Cardiac septum (tissue), 1 donor: ENCODE measurements at regions not wholly inside any gene's neighbourhood (a gene's known extent, or its start where the extent isn't known, plus 50 kb on each side); places are given as distances from the start of the nearest gene placed in this dataset.
"Not testable (repeated sequence)": the region's sequence is repeated elsewhere in the genome, so short reads cannot be mapped to it uniquely, and the experiment has no call there.

Experiments
- DNase-seq: peaks from one replicate; pipeline ENCODE4 v3.0.0-alpha.2; 2020; ENCODE audit warnings: low spot score
- intact Hi-C: fragments of 100-400 bp; cut with DNase I; formaldehyde crosslinking; loops from one replicate; pipeline ENCODE4 v1.14.0; 2022
- donor health status: DM: no; HTN: no; CAD: no.

DNA sequence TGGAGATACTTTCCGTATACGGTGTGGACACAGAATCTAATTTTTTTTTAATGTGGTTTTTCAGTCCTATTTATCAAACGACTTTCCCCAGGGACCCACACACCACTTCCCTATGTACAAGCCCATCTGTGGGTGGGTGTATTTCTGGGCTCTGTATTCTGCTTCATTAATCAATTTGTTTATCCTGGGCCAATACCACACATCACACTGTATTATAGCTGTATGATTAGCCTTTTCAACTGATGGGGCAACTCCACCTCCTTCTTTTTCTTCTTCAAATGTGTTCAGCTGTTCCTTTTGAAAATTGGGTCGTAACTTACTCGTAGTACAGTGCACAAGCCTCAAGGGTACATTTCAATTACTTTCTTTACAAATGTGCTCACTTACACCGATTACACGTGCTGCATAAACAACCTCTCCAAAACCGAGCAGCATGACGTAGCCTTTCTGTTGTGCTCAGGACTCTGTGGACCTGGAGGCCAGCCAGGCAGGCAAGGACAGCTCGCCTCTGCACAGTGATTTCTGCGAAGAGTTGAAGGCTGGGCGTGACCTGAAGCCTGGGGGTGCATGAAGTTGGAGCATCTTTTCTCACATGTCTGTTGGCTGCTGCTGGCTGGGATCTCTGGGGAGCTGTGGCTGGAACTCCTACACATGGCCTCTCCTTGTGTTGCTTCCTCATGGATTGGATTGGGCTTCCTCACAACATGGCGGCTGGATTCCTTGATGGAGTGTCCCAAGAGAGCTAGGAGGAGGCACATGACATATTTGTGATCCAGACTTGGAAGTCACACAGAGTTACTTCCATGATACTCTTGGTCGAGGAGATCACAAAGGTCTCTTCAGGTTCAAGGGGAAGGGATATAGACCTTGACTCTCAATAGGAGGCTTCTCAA, 126.5 kb downstream of the CRYAA start:
- intact Hi-C loops: no loop called here
- no peak for DNase-seq

DNA sequence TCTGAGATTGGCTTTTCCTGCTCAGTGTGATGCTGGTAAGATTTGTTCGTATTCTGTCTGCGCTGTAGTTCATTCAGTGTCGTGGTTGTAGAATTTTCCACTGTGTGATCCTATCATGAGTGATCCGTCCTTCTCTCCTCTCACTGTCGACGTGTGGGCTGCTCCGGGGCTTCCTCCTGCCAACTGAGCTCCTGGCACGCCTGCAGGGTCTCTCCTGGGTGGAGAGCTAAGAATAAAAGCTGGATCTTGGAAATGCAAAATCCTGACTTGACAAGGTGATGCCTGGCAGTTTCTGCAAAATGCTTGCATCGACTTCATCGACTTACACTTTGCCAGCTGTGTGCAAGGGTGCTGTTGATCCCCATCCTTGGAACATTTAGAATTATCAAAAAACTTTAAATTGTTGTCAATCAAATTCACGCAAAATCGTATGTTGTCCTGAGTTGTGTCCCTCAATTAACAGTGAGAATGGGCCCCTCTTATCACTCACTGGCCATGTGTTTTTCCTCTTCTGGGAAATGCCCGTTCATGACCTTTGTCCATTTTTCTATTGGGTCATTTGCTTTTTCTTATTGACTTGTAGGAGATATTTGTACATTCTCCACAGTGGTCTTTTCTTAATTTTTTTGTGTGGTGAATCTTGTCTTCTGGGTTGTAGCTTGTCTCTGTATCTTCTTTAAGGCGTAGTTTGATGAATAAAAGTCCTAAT, 125.5 kb downstream of the CRYAA start:
- no peak for DNase-seq
- intact Hi-C loops: no loop called here

DNA sequence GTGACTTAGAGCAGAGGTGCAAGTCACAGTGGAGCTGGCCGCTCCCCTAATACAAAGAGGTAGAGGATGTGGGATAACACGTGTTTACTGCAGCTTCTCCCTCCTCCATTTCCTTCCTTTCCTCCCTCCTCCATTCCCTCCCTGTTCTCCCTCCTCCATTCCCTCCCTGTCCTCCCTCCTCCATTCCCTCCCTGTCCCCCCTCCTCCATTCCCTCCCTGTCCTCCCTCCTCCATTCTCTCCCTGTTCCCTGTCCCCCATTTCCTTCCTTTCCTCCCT, 124.0 kb downstream of the CRYAA start:
- no peak for DNase-seq
- intact Hi-C loops: no loop called here

DNA sequence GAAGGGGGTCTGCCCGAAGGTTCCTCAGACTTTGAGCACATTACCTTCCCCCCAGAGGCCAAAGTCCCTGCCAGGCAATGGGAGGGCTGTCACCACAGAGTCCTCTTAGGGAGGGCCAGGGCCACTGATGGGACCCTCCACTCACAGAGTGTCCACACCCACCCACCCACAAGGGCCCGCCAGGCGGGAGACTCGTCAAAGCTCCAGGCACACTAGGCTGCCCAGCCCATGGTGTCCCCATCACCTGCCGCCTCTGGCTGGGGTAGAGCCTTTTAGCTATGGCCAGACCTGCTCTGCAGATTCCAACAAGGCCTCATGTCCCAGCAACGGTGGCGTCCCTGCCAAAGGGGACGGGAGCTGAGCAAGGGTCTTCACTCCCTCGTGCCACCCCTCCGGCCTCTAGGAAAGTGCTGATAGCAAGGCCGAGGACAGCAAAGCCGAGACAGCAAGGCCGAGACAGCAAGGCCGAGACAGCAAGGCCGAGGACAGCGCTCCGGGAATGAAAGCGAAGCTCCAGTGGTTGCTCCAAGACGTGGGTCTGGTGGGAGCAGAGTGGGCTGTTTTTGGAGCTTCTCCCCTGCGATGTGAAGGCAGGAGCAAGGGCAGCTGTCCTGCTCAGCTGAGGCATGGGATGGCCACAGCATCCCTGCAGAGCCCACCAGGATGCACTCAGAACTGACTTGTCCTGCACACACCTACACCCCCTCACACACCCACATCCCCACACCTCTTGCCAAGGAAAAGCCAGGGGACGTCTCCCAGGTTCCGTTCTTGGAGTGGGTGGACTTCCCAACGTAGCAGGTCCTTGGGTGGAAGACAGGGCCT, 123.4 kb downstream of the CRYAA start:
- intact Hi-C loops: no loop called here
- peak; percentile 68 for DNase-seq

DNA sequence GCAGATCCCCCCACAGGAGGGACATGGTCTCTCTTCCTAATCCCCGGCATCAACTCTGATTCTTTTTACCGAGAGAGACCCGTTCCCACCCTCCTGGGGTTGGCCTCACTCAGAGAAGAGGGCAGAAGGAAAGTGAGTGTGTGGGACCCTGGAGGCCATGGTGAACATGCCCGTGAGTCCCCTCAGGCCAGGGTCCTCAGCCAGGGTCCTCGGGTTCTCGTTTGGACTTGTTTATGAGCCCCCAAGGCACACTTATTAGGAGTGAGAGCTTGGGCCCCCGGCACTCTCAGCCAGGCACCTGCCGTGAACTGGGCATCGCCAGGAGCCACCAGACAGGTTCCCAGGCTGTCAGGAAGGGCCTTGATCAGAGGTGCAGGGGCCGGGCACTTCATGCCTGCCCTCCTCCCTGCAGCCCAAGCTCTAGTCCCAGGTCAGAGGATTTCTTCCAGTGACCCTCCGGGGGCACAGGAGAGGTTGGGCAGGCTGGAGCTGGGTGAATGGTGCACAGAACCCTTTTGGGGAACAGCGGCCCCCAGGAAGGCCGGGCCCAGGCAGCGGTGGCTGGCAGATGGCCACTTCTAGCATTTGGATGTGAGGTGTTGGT, 122.6 kb downstream of the CRYAA start:
- DNase-seq: peak; percentile 66
- intact Hi-C loops: no loop called here

DNA sequence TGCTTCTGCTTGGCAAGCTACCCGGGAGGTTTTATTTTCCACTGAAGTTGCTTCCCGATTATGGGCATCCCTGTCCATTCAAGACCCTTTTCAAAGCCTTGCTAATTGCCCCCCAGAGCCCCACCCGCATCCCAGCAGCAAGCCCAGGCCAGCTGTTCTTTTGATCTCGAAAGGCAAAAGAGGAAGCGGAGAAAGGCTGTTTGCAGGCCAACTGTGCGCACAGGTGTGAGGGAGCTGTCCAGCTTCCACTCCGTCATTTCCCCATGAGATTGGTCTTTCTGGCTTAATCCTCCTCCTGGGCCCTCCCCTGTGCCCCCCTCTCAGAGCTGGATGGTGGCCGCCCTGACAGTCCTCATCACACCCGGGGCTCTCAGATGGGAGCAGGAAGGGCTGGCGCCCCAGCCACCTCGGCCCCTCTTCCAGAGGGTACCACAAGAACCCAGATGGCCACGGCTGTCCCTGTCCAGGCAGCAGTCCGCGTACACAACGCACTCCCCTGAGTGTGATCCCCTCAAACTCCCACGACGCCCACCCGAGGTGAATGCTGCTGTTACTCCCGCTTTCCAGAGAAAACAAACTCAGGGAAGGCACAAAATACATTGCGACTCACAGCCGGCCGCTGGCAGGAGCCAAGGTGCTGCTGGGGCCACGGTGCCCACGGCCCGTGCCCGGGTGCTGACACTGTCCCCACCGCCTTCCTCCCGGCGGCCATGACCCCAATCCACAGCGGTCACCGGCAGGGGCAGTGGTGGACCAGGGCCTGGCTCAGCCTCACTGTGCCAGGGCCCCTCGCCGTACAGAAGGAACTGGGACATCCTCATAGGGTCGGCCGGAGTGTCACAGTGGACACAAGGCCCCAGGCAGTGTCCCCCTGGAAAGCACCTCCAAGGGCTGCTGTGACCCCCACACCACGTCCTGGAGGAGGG, 121.9 kb downstream of the CRYAA start:
- intact Hi-C loops: no loop called here
- peak; percentile 51 for DNase-seq

DNA sequence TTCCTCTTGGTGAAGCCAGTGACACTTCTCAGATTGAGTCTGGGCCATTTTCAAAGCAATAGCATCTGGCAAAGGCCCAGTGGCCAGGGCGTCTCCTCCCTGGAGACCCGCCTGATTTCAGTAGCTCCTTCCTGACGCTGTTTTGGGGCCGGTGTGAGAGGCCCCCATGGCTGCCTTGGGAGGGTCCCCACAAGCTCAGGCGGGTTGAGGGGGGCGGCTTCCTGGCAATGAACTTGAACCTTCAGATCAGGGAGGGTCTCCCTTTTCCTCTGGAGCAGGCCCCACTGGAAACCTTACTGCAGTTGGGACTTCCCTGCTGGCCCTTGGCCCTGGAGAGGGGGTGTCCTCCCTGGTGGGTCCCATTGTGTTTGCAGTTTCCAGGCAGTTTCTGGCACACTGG, 121.2 kb downstream of the CRYAA start:
- intact Hi-C loops: no loop called here
- peak; percentile 73 for DNase-seq

DNA sequence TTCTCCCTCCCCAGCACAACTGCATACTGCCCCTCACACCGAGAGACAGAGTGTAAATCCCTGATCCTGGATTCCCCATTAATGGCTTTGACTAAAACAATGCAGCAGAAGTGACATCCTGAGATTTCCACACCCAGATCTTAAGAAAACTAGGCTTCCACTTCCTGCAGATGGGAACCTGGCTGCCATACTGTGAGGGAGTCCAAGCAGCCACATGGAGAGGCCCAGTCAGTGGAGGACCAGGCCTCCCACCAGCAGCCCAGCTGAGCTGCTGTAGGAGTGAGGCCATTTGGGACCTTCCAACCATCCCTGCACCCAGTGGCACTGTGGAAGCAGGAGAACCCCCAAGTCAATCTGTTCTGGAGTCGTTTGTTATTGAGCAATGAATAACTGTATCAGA, 120.6 kb downstream of the CRYAA start:
- no peak for DNase-seq
- intact Hi-C loops: no loop called here

DNA sequence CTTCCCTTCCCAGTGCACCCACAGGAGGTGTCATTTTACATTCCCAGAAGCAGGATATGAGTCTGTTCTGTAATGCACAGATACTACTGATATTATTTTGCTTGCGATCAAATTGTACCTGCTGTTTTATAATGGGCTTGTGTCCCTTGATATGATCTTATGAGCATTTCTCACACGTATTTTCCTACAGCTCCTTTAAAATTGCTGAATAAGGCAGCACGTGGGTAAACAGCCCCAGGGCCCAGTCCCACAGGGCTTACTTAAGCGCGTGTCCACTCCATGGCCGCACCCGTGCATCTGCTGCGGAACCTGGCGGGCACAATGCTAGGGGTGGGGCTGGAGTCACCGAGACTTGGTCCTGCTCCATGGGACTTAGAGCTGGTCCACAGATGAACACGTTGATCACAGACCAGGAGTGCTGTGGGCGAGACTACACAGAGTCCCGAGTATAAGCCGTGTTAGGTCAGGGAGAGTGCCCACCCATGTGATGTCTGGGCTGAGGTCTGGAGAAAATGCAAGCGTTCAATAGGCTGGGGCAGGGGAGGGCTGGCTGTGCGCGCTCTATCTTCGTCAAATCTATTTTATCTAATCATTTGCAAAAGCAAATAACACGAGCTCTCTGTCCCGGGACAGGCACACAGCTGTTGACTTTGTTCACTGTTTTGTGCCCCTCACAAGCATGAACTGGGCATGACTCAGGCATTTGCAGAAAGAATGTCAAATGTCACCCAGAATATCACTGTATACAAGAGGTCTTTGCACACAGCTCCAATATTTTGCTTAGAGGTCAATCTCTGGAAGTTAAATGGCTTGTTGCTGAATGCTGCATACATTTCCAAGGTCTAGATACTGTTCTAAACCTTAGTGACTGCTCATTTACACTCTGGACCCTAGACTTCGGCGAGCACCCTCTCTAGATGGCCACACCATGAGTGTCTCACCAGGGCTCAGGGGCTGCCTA, 119.3 kb downstream of the CRYAA start:
- intact Hi-C loops: no loop called here
- DNase-seq: peak; percentile 38

DNA sequence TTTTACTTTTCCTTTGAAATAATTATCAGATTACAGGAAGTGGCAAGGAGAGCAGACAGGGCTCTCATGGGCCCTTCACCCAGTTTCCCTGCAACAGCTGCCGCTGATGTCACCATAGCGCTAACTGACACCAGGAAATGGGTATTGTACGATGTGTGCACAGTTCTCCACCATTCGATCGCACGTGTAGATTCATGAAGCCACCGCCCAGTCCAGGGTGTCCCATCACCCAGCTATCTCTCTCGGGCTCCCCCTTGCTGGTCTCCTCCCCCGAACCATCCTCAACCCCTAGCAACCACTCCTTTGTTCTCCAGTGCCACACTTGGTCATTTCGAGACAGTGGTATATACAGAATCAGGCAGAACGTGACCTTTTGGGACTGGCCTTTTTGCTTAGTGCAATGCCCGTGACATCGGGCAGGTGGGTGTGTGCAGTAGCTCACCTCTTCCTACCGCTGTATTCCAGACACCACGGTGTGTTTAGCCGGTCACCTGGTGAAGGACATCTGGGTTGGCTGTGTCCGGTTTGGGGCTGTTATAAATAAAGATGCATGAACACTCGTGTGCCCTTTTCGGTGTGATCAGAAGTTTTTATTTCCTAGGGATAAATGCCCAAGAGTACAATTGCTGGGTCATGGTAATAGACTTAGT, 118.4 kb downstream of the CRYAA start:
- intact Hi-C loops: no loop called here
- DNase-seq: peak; percentile 61

DNA sequence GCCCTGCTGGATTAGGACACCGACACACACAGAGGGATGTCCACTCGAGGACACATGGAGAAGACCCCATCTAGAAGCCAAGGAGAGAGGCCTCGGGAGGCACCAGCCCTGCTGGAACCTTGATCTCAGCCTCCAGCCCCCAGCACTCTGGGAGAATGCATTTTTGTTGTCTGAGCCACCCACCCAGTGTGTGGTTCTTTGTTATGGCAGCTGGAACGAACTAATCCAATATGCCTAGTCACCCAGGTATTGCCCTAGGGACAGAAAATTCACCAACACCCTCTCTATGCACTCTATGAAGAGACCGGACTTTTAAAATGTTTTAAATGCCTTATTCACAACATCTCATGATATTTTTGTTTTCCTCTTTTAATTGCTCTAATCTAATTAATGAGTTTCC, 117.4 kb downstream of the CRYAA start:
- no peak for DNase-seq
- intact Hi-C loops: no loop called here

DNA sequence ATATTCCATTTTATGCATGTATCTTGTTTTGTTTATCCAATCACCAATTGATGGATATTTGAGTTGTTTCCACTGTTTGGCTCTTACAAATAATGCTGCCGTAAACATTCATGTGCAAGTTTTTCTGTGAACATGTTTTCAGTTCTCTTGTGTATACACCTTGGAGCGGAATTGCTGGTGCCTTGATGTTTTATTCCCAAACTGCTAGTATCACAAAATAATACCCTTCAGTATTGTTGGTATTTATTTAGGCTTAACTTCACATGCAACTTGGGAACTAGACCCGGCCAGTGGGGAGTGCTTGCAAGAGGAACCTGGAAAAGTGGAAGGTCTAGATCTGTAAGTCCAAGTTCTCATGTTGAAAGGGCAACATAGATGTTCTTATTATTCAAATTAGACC, 115.9 kb downstream of the CRYAA start:
- peak; percentile 46 for DNase-seq
- intact Hi-C loops: no loop called here

DNA sequence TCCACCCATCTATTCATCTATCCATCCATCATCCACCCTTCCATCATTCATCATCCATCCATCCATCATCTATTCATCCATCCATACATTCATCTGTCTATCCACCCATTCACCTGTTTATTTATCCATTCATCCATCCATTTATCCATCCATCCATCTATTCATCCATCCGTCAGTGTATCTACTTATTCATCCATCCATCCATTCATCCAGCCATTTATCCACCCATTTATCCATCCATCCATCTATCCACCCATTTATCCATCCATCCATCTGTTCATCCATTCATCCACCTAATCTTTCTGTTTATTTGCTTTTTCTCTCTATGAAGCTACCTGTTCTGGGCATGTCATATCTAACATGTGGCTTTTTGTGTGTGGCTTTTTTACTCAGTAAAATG, 115.4 kb downstream of the CRYAA start:
- no peak for DNase-seq
- intact Hi-C loops: no loop called here

DNA sequence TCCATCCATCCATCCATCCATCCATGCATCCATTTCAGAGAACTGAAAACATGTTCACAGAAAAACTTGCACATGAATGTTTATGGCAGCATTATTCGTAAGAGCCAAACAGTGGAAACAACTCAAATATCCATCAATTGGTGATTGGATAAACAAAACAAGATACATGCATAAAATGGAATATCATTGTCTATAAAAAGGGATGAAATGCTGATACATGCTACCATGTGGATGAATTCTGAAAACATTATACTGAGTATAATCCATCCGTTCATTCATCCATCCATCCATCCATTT, 115.1 kb downstream of the CRYAA start:
- DNase-seq, intact Hi-C loops: not testable (repeated sequence)

DNA sequence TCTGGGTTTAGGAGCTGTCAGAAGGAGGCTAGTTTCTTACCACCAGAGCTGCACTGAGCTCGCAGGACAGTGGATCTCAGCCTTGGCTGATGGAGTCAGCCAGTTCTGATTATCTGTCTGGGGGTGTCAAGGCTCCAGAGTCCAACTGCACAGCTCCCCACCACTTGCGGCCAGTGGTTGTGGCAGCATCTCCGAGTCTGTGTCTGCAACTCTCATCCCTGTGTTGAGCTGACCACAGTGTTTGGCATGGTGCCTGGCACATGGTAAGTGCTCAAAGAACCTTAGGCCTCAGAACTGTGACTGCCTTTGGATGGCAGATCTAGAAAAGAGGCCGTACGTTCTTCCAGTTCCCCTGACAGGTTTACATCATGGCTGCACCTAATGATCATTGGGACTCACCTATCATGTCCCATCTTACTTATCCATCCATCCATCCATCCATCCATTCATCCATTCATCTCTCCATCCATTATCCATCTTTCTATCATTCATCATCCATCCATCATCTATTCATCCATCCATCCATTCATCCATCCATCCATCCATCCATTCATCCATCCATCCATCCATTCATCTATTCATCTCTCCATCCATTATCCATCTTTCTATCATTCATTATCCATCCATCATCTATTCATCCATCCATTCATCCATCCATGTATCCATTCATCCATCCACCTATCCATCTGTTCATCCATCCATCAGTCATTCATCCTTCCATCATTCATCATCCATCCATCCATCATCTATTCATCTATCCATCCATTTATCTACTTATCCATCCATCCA, 114.5 kb downstream of the CRYAA start:
- DNase-seq: peak; percentile 55
- intact Hi-C loops: no loop called here

DNA sequence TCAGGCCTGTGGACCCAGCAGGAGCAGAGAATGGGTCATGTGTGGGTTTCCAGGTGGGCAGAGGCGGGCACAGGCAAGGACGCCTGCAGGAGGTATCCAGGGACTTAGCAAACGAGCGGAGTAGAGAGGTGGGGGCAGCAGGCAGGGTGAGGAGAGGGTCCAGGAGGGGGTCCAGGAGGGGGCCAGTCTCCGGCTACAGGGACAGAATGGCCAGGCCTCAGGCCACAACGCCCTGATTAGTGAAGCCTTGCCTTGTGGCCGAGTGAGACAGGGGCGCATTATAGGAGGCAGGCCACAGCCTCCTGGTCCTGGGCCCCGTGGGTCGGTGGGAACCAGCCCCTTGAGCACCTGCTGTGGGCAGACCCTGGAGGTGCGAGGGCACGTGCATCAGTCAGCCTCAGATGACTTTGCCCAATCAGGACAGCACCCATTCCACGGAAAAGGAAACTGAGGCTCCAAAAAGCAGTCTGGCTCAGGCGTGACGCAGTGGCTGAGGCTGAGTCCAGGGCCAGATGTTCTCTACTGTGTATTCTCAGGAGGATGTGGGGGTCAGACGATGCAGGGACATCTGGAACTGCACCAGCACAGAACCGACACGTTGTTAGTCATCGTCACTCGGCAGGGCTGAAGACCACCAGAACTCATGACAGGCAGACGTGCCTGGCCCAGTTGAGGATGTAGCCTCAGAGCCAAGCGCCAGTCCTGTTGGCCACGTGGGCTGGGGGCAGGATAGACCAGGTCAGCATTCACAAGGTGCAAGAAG, 113.7 kb downstream of the CRYAA start:
- intact Hi-C loops: no loop called here
- peak; percentile 64 for DNase-seq
